ENCODE measurements at regions not wholly inside any gene's neighbourhood (a gene's known extent, or its start where the extent isn't known, plus 50 kb on each side); places are given as distances from the start of the nearest gene placed in this dataset.
A peak's percentile ranks its signal among the peaks of the same experiment; 100 is the strongest.

DNA sequence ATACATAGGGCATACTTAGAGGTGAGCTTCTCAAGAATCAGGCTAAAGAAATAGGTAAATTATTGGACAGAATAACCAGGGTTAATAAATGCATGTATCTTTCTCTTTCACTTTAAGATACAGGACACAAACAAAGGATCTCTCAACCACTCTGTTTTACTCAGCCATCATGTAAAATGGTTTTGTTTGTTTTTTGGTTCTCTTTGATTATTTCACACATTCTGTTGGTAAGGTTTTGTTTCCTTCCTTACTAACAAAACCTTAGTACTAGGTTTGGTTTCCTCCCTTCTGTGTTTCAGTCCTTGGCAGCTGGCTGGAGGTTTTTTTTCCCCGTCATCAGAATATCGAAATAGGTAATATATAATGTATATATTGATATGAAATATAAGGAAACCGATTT, 1506.8 kb upstream of the TMEFF2 start:
- no peaks in the 10 kb centered on the region for H3K79me2 ChIP-seq (ENCODE audit: control insufficient read depth, insufficient read depth, low read length)
- H2AFZ ChIP-seq (ENCODE audit: control insufficient read depth, low read depth, low read length), result no peak overlapping the region
- no peak overlapping the region for H3K27ac ChIP-seq (ENCODE audit: control insufficient read depth, insufficient read depth)
- H3K27me3 ChIP-seq (replicated peaks in 1 of 2; ENCODE audit: control insufficient read depth in 2 of 2, insufficient read depth in 2 of 2, low read length in 1 of 2), result no peaks in the 10 kb centered on the region
- ATAC-seq, result peak; percentile 23; the same call in 1 of the 3 replicates
- CTCF ChIA-PET, result no interaction called here
- H3K9me3 ChIP-seq (replicated peaks; ENCODE audit: control insufficient read depth, insufficient read depth, low read length), result no peaks in the 10 kb centered on the region
- H4K20me1 ChIP-seq (ENCODE audit: control insufficient read depth, insufficient read depth), result no peaks in the 10 kb centered on the region
- WGBS (ENCODE audit: insufficient coverage, insufficient replicate concordance, low lambda C conversion rate, missing lambda C conversion rate), result 10% methylated on average over 3 of the region's 3 CpGs
- no peaks in the 10 kb centered on the region for H3K4me1 ChIP-seq (ENCODE audit: control insufficient read depth, insufficient read depth, low read length)
- in situ Hi-C loops (cut with MboI) (no loop called here), intact Hi-C loops (cut with micrococcal nuclease; ENCODE audit: unreplicated experiment) (no loop called here)
- H3K4me2 ChIP-seq (ENCODE audit: control insufficient read depth, insufficient read depth), result no peak overlapping the region
- RAD21 ChIA-PET (ENCODE audit: unreplicated experiment), result no interaction called here
- H3K36me3 ChIP-seq (ENCODE audit: control insufficient read depth in 2 of 2, insufficient read depth in 2 of 2, low read length in 1 of 2), result no peaks in the 10 kb centered on the region
- POLR2A ChIA-PET, result no interaction called here
- SMC1A ChIA-PET (ENCODE audit: uncharacterized antibody, unreplicated experiment), result interaction anchor here (1.5 kb wide), 1 partner anchor 10 kb away, joined by 4 read pairs; no protein-coding TSS in a partner anchor
- no peak overlapping the region for H3K9ac ChIP-seq (ENCODE audit: control insufficient read depth, insufficient read depth, low read length)
- H3K4me3 ChIP-seq, result no peak overlapping the region
- no peak for DNase-seq (ENCODE audit: low read depth, low spot score)
- BruUV-seq (replicated peaks), result no TSS peak
- no peak for FAIRE-seq
- TF ChIP-seq ETV6 (conservative IDR thresholded peaks at IDR 0.05 in 1 of 2, IDR thresholded peaks at IDR 0.05 in 1 of 2; ENCODE audit: borderline replicate concordance in 1 of 2, low read depth in 1 of 2), result no peak
- TF ChIP-seq NRF1 (conservative IDR thresholded peaks at IDR 0.05; ENCODE audit: low read depth, low read length), result no peak
- TF ChIP-seq HDAC6 (IDR thresholded peaks at IDR 0.05; ENCODE audit: unreplicated experiment), result no peak
- TF ChIP-seq, protein P1, sequence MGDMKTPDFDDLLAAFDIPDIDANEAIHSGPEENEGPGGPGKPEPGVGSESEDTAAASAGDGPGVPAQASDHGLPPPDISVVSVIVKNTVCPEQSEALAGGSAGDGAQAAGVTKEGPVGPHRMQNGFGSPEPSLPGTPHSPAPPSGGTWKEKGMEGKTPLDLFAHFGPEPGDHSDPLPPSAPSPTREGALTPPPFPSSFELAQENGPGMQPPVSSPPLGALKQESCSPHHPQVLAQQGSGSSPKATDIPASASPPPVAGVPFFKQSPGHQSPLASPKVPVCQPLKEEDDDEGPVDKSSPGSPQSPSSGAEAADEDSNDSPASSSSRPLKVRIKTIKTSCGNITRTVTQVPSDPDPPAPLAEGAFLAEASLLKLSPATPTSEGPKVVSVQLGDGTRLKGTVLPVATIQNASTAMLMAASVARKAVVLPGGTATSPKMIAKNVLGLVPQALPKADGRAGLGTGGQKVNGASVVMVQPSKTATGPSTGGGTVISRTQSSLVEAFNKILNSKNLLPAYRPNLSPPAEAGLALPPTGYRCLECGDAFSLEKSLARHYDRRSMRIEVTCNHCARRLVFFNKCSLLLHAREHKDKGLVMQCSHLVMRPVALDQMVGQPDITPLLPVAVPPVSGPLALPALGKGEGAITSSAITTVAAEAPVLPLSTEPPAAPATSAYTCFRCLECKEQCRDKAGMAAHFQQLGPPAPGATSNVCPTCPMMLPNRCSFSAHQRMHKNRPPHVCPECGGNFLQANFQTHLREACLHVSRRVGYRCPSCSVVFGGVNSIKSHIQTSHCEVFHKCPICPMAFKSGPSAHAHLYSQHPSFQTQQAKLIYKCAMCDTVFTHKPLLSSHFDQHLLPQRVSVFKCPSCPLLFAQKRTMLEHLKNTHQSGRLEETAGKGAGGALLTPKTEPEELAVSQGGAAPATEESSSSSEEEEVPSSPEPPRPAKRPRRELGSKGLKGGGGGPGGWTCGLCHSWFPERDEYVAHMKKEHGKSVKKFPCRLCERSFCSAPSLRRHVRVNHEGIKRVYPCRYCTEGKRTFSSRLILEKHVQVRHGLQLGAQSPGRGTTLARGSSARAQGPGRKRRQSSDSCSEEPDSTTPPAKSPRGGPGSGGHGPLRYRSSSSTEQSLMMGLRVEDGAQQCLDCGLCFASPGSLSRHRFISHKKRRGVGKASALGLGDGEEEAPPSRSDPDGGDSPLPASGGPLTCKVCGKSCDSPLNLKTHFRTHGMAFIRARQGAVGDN (IDR thresholded peaks at IDR 0.05), result no peak
- TF ChIP-seq, protein P2, sequence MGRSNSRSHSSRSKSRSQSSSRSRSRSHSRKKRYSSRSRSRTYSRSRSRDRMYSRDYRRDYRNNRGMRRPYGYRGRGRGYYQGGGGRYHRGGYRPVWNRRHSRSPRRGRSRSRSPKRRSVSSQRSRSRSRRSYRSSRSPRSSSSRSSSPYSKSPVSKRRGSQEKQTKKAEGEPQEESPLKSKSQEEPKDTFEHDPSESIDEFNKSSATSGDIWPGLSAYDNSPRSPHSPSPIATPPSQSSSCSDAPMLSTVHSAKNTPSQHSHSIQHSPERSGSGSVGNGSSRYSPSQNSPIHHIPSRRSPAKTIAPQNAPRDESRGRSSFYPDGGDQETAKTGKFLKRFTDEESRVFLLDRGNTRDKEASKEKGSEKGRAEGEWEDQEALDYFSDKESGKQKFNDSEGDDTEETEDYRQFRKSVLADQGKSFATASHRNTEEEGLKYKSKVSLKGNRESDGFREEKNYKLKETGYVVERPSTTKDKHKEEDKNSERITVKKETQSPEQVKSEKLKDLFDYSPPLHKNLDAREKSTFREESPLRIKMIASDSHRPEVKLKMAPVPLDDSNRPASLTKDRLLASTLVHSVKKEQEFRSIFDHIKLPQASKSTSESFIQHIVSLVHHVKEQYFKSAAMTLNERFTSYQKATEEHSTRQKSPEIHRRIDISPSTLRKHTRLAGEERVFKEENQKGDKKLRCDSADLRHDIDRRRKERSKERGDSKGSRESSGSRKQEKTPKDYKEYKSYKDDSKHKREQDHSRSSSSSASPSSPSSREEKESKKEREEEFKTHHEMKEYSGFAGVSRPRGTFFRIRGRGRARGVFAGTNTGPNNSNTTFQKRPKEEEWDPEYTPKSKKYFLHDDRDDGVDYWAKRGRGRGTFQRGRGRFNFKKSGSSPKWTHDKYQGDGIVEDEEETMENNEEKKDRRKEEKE (IDR thresholded peaks at IDR 0.05), result no peak
- no peak for TF ChIP-seq SMAD1 (IDR thresholded peaks at IDR 0.05; ENCODE audit: low read depth, partially characterized antibody)
- no peak for TF ChIP-seq CEBPB (IDR thresholded peaks at IDR 0.05; ENCODE audit: borderline replicate concordance in 1 of 2, low read depth in 2 of 2, low read length in 2 of 2)
- TF ChIP-seq, protein P3, sequence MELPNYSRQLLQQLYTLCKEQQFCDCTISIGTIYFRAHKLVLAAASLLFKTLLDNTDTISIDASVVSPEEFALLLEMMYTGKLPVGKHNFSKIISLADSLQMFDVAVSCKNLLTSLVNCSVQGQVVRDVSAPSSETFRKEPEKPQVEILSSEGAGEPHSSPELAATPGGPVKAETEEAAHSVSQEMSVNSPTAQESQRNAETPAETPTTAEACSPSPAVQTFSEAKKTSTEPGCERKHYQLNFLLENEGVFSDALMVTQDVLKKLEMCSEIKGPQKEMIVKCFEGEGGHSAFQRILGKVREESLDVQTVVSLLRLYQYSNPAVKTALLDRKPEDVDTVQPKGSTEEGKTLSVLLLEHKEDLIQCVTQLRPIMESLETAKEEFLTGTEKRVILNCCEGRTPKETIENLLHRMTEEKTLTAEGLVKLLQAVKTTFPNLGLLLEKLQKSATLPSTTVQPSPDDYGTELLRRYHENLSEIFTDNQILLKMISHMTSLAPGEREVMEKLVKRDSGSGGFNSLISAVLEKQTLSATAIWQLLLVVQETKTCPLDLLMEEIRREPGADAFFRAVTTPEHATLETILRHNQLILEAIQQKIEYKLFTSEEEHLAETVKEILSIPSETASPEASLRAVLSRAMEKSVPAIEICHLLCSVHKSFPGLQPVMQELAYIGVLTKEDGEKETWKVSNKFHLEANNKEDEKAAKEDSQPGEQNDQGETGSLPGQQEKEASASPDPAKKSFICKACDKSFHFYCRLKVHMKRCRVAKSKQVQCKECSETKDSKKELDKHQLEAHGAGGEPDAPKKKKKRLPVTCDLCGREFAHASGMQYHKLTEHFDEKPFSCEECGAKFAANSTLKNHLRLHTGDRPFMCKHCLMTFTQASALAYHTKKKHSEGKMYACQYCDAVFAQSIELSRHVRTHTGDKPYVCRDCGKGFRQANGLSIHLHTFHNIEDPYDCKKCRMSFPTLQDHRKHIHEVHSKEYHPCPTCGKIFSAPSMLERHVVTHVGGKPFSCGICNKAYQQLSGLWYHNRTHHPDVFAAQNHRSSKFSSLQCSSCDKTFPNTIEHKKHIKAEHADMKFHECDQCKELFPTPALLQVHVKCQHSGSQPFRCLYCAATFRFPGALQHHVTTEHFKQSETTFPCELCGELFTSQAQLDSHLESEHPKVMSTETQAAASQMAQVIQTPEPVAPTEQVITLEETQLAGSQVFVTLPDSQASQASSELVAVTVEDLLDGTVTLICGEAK (IDR thresholded peaks at IDR 0.05; ENCODE audit: borderline replicate concordance), result no peak
- no peak for TF ChIP-seq RBBP5 (conservative IDR thresholded peaks at IDR 0.05)
- TF ChIP-seq, protein P4, sequence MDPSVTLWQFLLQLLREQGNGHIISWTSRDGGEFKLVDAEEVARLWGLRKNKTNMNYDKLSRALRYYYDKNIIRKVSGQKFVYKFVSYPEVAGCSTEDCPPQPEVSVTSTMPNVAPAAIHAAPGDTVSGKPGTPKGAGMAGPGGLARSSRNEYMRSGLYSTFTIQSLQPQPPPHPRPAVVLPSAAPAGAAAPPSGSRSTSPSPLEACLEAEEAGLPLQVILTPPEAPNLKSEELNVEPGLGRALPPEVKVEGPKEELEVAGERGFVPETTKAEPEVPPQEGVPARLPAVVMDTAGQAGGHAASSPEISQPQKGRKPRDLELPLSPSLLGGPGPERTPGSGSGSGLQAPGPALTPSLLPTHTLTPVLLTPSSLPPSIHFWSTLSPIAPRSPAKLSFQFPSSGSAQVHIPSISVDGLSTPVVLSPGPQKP (IDR thresholded peaks at IDR 0.05; ENCODE audit: low read depth, low read length), result no peak
- no peak for TF ChIP-seq TBL1XR1 (IDR thresholded peaks at IDR 0.05; ENCODE audit: low read depth, low read length)
- no peak for TF ChIP-seq BMI1 (IDR thresholded peaks at IDR 0.05; ENCODE audit: borderline replicate concordance)

Measured in GM12878 (cell line).